Endothelial cell of umbilical vein (primary cell): ENCODE measurements at regions not wholly inside any gene's neighbourhood (a gene's known extent, or its start where the extent isn't known, plus 50 kb on each side); places are given as distances from the start of the nearest gene placed in this dataset.

Experiments
- BruUV-seq: library from RNA; stranded (reverse); fragments of 400-500 nt; replicated peaks from 2 replicates; lab custom pipeline; 2021; lab: Mats Ljungman, UMichigan
- CTCF ChIA-PET: fragments of 300-600, 350-600 bp; sonication (Branson Sonifier 250); formaldehyde crosslinking; loops from one replicate; lab custom pipeline; 2021; ENCODE audit warnings: antibody characterized with exemption, inconsistent platforms; lab: Charles Lee
- POLR2A ChIA-PET: fragments of 300-600, 350-600 bp; sonication (Branson Sonifier 250); formaldehyde crosslinking; loops from one replicate; lab custom pipeline; 2021; ENCODE audit warnings: antibody characterized with exemption, inconsistent platforms; lab: Charles Lee
- DNase-seq: peaks from one replicate; pipeline ENCODE4 v3.0.0-alpha.2; 2011; ENCODE audit warnings: low read depth, low spot score
- FAIRE-seq: peaks from 2 replicates; lab custom pipeline; 2011; peaks lifted over from hg19 to GRCh38; lab: Jason Lieb, UNC
- H2AFZ ChIP-seq: 2 replicates; pipeline ENCODE4 v1.6.0; 2012; ENCODE audit warnings: low read depth, low read length, control low read depth, inconsistent platforms
- H3K27ac ChIP-seq: 2 replicates; pipeline ENCODE4 v1.5.1; 2011; ENCODE audit warnings: low read depth, mild to moderate bottlenecking, control low read depth, low read length, moderate library complexity; ENCODE audit not compliant: insufficient read depth
- H3K27me3 ChIP-seq, 2 experiments: 2 replicates each; pipeline versions ENCODE4 v1.6.0 to v1.6.1; 2011; ENCODE audit warnings: low read length in 2 of 2, mixed read lengths in 1 of 2; ENCODE audit not compliant: control insufficient read depth in 2 of 2, insufficient read depth in 2 of 2
- H3K36me3 ChIP-seq, 2 experiments: 2 replicates in 1 of 2; 3 replicates in 1 of 2; pipeline ENCODE4 v1.5.1; 2011; ENCODE audit warnings: low read length in 2 of 2, mild to moderate bottlenecking in 1 of 2, moderate library complexity in 1 of 2; ENCODE audit not compliant: control insufficient read depth in 2 of 2, insufficient read depth in 2 of 2; ENCODE audit errors: extremely low read depth in 1 of 2
- H3K4me1 ChIP-seq: 3 replicates; pipeline ENCODE4 v1.5.1; 2011; ENCODE audit warnings: mild to moderate bottlenecking, low read length; ENCODE audit not compliant: control insufficient read depth, insufficient read depth; ENCODE audit errors: extremely low read depth
- H3K4me2 ChIP-seq: 2 replicates; pipeline ENCODE4 v1.6.1; 2011; ENCODE audit warnings: low read length, control low read depth, mixed read lengths; ENCODE audit not compliant: insufficient read depth
- H3K4me3 ChIP-seq, 3 experiments: fragments of 200-600 bp in 1 of 3; sonication (generic), shearing (Covaris generic) in 1 of 3; replicated peaks in 1 of 3; 2 replicates each; pipeline ENCODE4 v1.5.1; 2011 to 2016; ENCODE audit warnings: control low read depth in 3 of 3, low read length in 3 of 3, mild to moderate bottlenecking in 2 of 3, inconsistent platforms in 1 of 3, low read depth in 1 of 3, moderate library complexity in 1 of 3; ENCODE audit not compliant: insufficient read depth in 1 of 3
- H3K79me2 ChIP-seq: 2 replicates; pipeline ENCODE4 v1.6.0; 2012; ENCODE audit warnings: low read length, inconsistent platforms; ENCODE audit not compliant: control insufficient read depth, insufficient read depth
- H3K9ac ChIP-seq: replicated peaks from 2 replicates; pipeline ENCODE3; 2011; ENCODE audit warnings: low read length, control low read depth; ENCODE audit not compliant: insufficient read depth; ENCODE audit errors: extremely low read depth
- H3K9me1 ChIP-seq: replicated peaks from 3 replicates; pipeline ENCODE4 v1.6.0; 2011; ENCODE audit warnings: mild to moderate bottlenecking, low read length; ENCODE audit not compliant: control insufficient read depth, insufficient read depth; ENCODE audit errors: extremely low read depth
- H3K9me3 ChIP-seq: replicated peaks from 2 replicates; pipeline ENCODE4 v1.5.1; 2012; ENCODE audit warnings: low read length, inconsistent platforms; ENCODE audit not compliant: control insufficient read depth, insufficient read depth
- H4K20me1 ChIP-seq: replicated peaks from 2 replicates; pipeline ENCODE3; 2011; ENCODE audit warnings: mild to moderate bottlenecking, low read length; ENCODE audit not compliant: control insufficient read depth, insufficient read depth; ENCODE audit errors: extremely low read depth
- CTCF ChIP-seq, 2 donors: IDR thresholded peaks; 1 replicate in 1 of 2; 2 replicates in 1 of 2; pipeline ENCODE4 v1.5.1; 2011; ENCODE audit warnings: low read length in 2 of 2, mild to moderate bottlenecking in 2 of 2, moderate library complexity in 2 of 2, control low read depth in 1 of 2, inconsistent platforms in 1 of 2, low read depth in 1 of 2; ENCODE audit not compliant: insufficient read depth in 1 of 2; ENCODE audit errors: extremely low read depth in 1 of 2
- EZH2 ChIP-seq: IDR thresholded peaks from 2 replicates; pipeline ENCODE4 v1.6.1; 2012; ENCODE audit warnings: borderline replicate concordance, low read depth, mild to moderate bottlenecking, moderate library complexity, low read length, inconsistent platforms; ENCODE audit not compliant: severe bottlenecking
- FOS ChIP-seq: IDR thresholded peaks from 2 replicates; pipeline ENCODE4 v1.6.1; 2011; ENCODE audit warnings: mild to moderate bottlenecking, low read length, moderate library complexity, borderline replicate concordance; ENCODE audit not compliant: insufficient read depth
- GATA2 ChIP-seq: IDR thresholded peaks from 2 replicates; pipeline ENCODE4 v1.7.0; 2011; ENCODE audit warnings: low read depth, mild to moderate bottlenecking, moderate library complexity, mixed read lengths, low read length; ENCODE audit not compliant: insufficient read length, insufficient read depth
- JUN ChIP-seq: IDR thresholded peaks from 2 replicates; pipeline ENCODE4 v1.6.1; 2011; ENCODE audit warnings: borderline replicate concordance, low read depth; ENCODE audit not compliant: insufficient read length, insufficient read depth
- MAX ChIP-seq: IDR thresholded peaks from 2 replicates; pipeline ENCODE4 v1.6.1; 2011; ENCODE audit not compliant: insufficient read depth, insufficient read length
- MYC ChIP-seq: IDR thresholded peaks from one replicate; pipeline ENCODE4 v1.6.1; 2011; ENCODE audit warnings: mild to moderate bottlenecking, low read depth, low read length
- POLR2A ChIP-seq: IDR thresholded peaks from 2 replicates; pipeline ENCODE4 v1.6.1; 2012; ENCODE audit warnings: low read depth, mild to moderate bottlenecking, control low read depth, low read length
- POLR2AphosphoS5 ChIP-seq: IDR thresholded peaks from 2 replicates; pipeline ENCODE4 v1.6.1; 2012; ENCODE audit warnings: low read depth, mild to moderate bottlenecking, control low read depth, low read length, moderate library complexity; ENCODE audit not compliant: insufficient read depth
- dilution Hi-C: fragments of 300-500 bp; cut with MboI; formaldehyde crosslinking; loops from one replicate; pipeline ENCODE4 v1.15.0; 2019; ENCODE audit warnings: low sequenced_read_pairs; ENCODE audit not compliant: extremely low pct_ligation_motif_present
- intact Hi-C: fragments of 100-400 bp; cut with micrococcal nuclease; formaldehyde crosslinking; loops from one replicate; pipeline ENCODE4 v1.10.0; 2022

GRCh38 chr7:113677811-113678210 is 241.0 kb downstream of the PPP1R3A start:
- H3K36me3 ChIP-seq = no peaks in the 10 kb centered on the region
- H3K4me1 ChIP-seq = no peaks in the 10 kb centered on the region
- no peaks in the 10 kb centered on the region for H3K9me3 ChIP-seq
- no peaks in the 10 kb centered on the region for H4K20me1 ChIP-seq
- no peak overlapping the region for H3K4me2 ChIP-seq
- no peaks in the 10 kb centered on the region for H3K27me3 ChIP-seq
- CTCF ChIA-PET = no interaction called here
- no peak overlapping the region for H3K9ac ChIP-seq
- no peaks in the 10 kb centered on the region for H3K79me2 ChIP-seq
- no peak for TF ChIP-seq FOS
- TF ChIP-seq EZH2 = no peak
- no peak for TF ChIP-seq CTCF (IDR thresholded peaks at IDR 0.05; ENCODE audit: extremely low read depth in 1 of 2, insufficient read depth in 1 of 2, low read depth in 1 of 2, low read length in 2 of 2)
- no peak for TF ChIP-seq JUN
- TF ChIP-seq POLR2A = no peak
- TF ChIP-seq POLR2AphosphoS5 = no peak
- TF ChIP-seq MAX = no peak
- no peak for TF ChIP-seq GATA2
- TF ChIP-seq MYC = no peak
- no TSS peak for BruUV-seq
- H3K4me3 ChIP-seq = no peak overlapping the region
- H3K27ac ChIP-seq = no peak overlapping the region
- intact Hi-C loops = no loop called here
- POLR2A ChIA-PET = no interaction called here
- no peak for FAIRE-seq
- no peak overlapping the region for H2AFZ ChIP-seq
- dilution Hi-C loops = no loop called here
- no peak for DNase-seq
- H3K9me1 ChIP-seq = no peaks in the 10 kb centered on the region
